ENCODE measurements at regions not wholly inside any gene's neighbourhood (a gene's known extent, or its start where the extent isn't known, plus 50 kb on each side); places are given as distances from the start of the nearest gene placed in this dataset.
"Not testable (repeated sequence)": the region's sequence is repeated elsewhere in the genome, so short reads cannot be mapped to it uniquely, and the experiment has no call there.

GRCh38 chr14:45705940-45706534 lies 453.0 kb upstream of the MIS18BP1 start:
- no peak for DNase-seq

- no peak for DNase-seq
Observed at GRCh38 chr14:45699471-45699870, 446.5 kb upstream of the MIS18BP1 start.

- peak; percentile 3 for DNase-seq
Observed at GRCh38 chr14:45698462-45699134, 445.6 kb upstream of the MIS18BP1 start.

- no peak for DNase-seq
Observed at GRCh38 chr14:45686771-45687170, 433.8 kb upstream of the MIS18BP1 start.

- DNase-seq, result no peak
Observed at GRCh38 chr14:45680531-45680930, 427.5 kb upstream of the MIS18BP1 start.

GRCh38 chr14:45679853-45680252 lies 426.9 kb upstream of the MIS18BP1 start:
- DNase-seq, result no peak

GRCh38 chr14:45678163-45678562 lies 425.2 kb upstream of the MIS18BP1 start:
- DNase-seq, result no peak

GRCh38 chr14:45673420-45673819 lies 420.4 kb upstream of the MIS18BP1 start:
- no peak for DNase-seq

- no peak for DNase-seq
Observed at GRCh38 chr14:45664668-45665356, 411.8 kb upstream of the MIS18BP1 start.

- DNase-seq, result no peak
Observed at GRCh38 chr14:45658917-45659299, 405.9 kb upstream of the MIS18BP1 start.

- no peak for DNase-seq
Observed at GRCh38 chr14:45658226-45658916, 405.4 kb upstream of the MIS18BP1 start.

GRCh38 chr14:45651890-45652289 lies 398.9 kb upstream of the MIS18BP1 start:
- DNase-seq, result no peak

GRCh38 chr14:45650754-45651153 lies 397.8 kb upstream of the MIS18BP1 start:
- DNase-seq, result no peak

GRCh38 chr14:45649051-45649450 lies 396.0 kb upstream of the MIS18BP1 start:
- DNase-seq, result no peak

- DNase-seq, result no peak
Observed at GRCh38 chr14:45641541-45641940, 388.5 kb upstream of the MIS18BP1 start.

GRCh38 chr14:45634651-45635441 lies 381.8 kb upstream of the MIS18BP1 start:
- not testable (repeated sequence) for DNase-seq

- no peak for DNase-seq
Observed at GRCh38 chr14:45633220-45633984, 380.4 kb upstream of the MIS18BP1 start.

- no peak for DNase-seq
Observed at GRCh38 chr14:45621731-45622130, 368.7 kb upstream of the MIS18BP1 start.

- DNase-seq, result no peak
Observed at GRCh38 chr14:45619831-45620230, 366.8 kb upstream of the MIS18BP1 start.

- DNase-seq, result no peak
Observed at GRCh38 chr14:45610318-45610717, 357.3 kb upstream of the MIS18BP1 start.

GRCh38 chr14:45587142-45587541 lies 334.1 kb upstream of the MIS18BP1 start:
- no peak for DNase-seq

GRCh38 chr14:45559626-45560025 lies 306.6 kb upstream of the MIS18BP1 start:
- no peak for DNase-seq
